HG03139 (cell line): ENCODE measurements at regions not wholly inside any gene's neighbourhood (a gene's known extent, or its start where the extent isn't known, plus 50 kb on each side); places are given as distances from the start of the nearest gene placed in this dataset.

Source experiments
- ATAC-seq: cut with Tn5 transposase; IDR thresholded peaks from one replicate; pipeline ENCODE4 v1.9.1; 2021; ENCODE audit not compliant: unreplicated experiment

- no peak for ATAC-seq
Observed at GRCh38 chr2:118668431-118669424, 178.7 kb downstream of the EN1 start.

GRCh38 chr2:118667964-118668363 is 179.5 kb downstream of the EN1 start:
- ATAC-seq, result no peak

GRCh38 chr2:118667348-118667747 is 180.1 kb downstream of the EN1 start:
- ATAC-seq, result no peak

GRCh38 chr2:118665784-118666529 is 181.5 kb downstream of the EN1 start:
- ATAC-seq, result no peak

GRCh38 chr2:118661179-118661578 is 186.3 kb downstream of the EN1 start:
- no peak for ATAC-seq

GRCh38 chr2:118658596-118659198 is 188.8 kb downstream of the EN1 start:
- ATAC-seq, result no peak

- no peak for ATAC-seq
Observed at GRCh38 chr2:118657466-118657865, 190.0 kb downstream of the EN1 start.

GRCh38 chr2:118654945-118655344 is 192.5 kb downstream of the EN1 start:
- no peak for ATAC-seq

GRCh38 chr2:118650327-118650726 is 197.1 kb downstream of the EN1 start:
- ATAC-seq, result no peak

GRCh38 chr2:118645876-118646275 is 201.6 kb downstream of the EN1 start:
- ATAC-seq, result no peak

GRCh38 chr2:118644190-118644589 is 203.3 kb downstream of the EN1 start:
- ATAC-seq, result no peak

GRCh38 chr2:118643294-118643693 is 204.2 kb downstream of the EN1 start:
- ATAC-seq, result no peak

GRCh38 chr2:118642501-118642900 is 204.9 kb downstream of the EN1 start:
- no peak for ATAC-seq

GRCh38 chr2:118641711-118642110 is 205.7 kb downstream of the EN1 start:
- ATAC-seq, result no peak

GRCh38 chr2:118639371-118639770 is 208.1 kb downstream of the EN1 start:
- ATAC-seq, result no peak

- ATAC-seq, result no peak
Observed at GRCh38 chr2:118638453-118638852, 209.0 kb downstream of the EN1 start.

- no peak for ATAC-seq
Observed at GRCh38 chr2:118635891-118636290, 211.6 kb downstream of the EN1 start.

GRCh38 chr2:118634876-118635275 is 212.6 kb downstream of the EN1 start:
- no peak for ATAC-seq

GRCh38 chr2:118633371-118634018 is 214.0 kb downstream of the EN1 start:
- ATAC-seq, result no peak

- no peak for ATAC-seq
Observed at GRCh38 chr2:118632921-118633320, 214.5 kb downstream of the EN1 start.

- no peak for ATAC-seq
Observed at GRCh38 chr2:118627156-118627555, 220.3 kb downstream of the EN1 start.
